Mesenchymal stem cell (in vitro differentiated cells and primary cell): ENCODE measurements at regions not wholly inside any gene's neighbourhood (a gene's known extent, or its start where the extent isn't known, plus 50 kb on each side); places are given as distances from the start of the nearest gene placed in this dataset.

Source experiments
- DNase-seq: peaks from one replicate; pipeline ENCODE4 v3.0.0-alpha.2; 2013
- H2AFZ ChIP-seq: one replicate; pipeline ENCODE4 v1.6.1; 2013; ENCODE audit warnings: low read depth, mild to moderate bottlenecking, control low read depth, inconsistent platforms, low read length, moderate library complexity
- H2AK5ac ChIP-seq: 2 replicates; pipeline ENCODE4 v1.6.1; 2013; ENCODE audit warnings: low read length, moderate library complexity, mild to moderate bottlenecking, inconsistent platforms; ENCODE audit not compliant: severe bottlenecking
- H2BK120ac ChIP-seq: one replicate; pipeline ENCODE4 v1.6.1; 2013; ENCODE audit warnings: low read depth, mild to moderate bottlenecking, inconsistent platforms, low read length, moderate library complexity
- H2BK12ac ChIP-seq, 2 experiments: one replicate each; pipeline ENCODE4 v1.6.1; 2013; ENCODE audit warnings: inconsistent platforms in 2 of 2, low read length in 2 of 2, mild to moderate bottlenecking in 2 of 2, moderate library complexity in 2 of 2, control low read depth in 1 of 2
- H2BK15ac ChIP-seq: one replicate; pipeline ENCODE4 v1.6.1; 2013; ENCODE audit warnings: mild to moderate bottlenecking, low read depth, inconsistent platforms; ENCODE audit not compliant: poor library complexity, severe bottlenecking
- H2BK5ac ChIP-seq: 2 replicates; pipeline ENCODE4 v1.6.1; 2013; ENCODE audit warnings: low read depth, mild to moderate bottlenecking, low read length, control low read depth, inconsistent platforms; ENCODE audit not compliant: poor library complexity, severe bottlenecking
- H3K14ac ChIP-seq, 2 experiments: one replicate each; pipeline ENCODE4 v1.6.1; 2013; ENCODE audit warnings: inconsistent platforms in 2 of 2, low read length in 2 of 2, control low read depth in 1 of 2, mild to moderate bottlenecking in 1 of 2, moderate library complexity in 1 of 2
- H3K18ac ChIP-seq, 2 experiments: one replicate each; pipeline ENCODE4 v1.6.1; 2013; ENCODE audit warnings: inconsistent platforms in 2 of 2, low read length in 2 of 2, control low read depth in 1 of 2, low read depth in 1 of 2, mild to moderate bottlenecking in 1 of 2
- H3K23ac ChIP-seq, 2 experiments: one replicate each; pipeline ENCODE4 v1.6.1; 2013; ENCODE audit warnings: inconsistent platforms in 2 of 2, low read length in 2 of 2, mild to moderate bottlenecking in 2 of 2, moderate library complexity in 2 of 2, control low read depth in 1 of 2
- H3K27ac ChIP-seq: 2 replicates; pipeline ENCODE4 v1.5.1; 2013; ENCODE audit warnings: mild to moderate bottlenecking, moderate library complexity, low read length, control low read depth, inconsistent platforms; ENCODE audit not compliant: poor library complexity, severe bottlenecking
- H3K27me3 ChIP-seq, 2 experiments: 2 replicates each; pipeline versions ENCODE4 v1.6.1 to v1.7.0; 2013; ENCODE audit warnings: low read length in 2 of 2, mild to moderate bottlenecking in 2 of 2, moderate library complexity in 2 of 2, control low read depth in 1 of 2, inconsistent platforms in 1 of 2; ENCODE audit not compliant: control insufficient read depth in 1 of 2, insufficient read depth in 1 of 2
- H3K36me3 ChIP-seq, 2 experiments: 2 replicates each; pipeline versions ENCODE4 v1.6.1 to v1.7.0; 2013; ENCODE audit warnings: low read length in 2 of 2, control low read depth in 1 of 2, inconsistent platforms in 1 of 2, low read depth in 1 of 2, mild to moderate bottlenecking in 1 of 2; ENCODE audit not compliant: insufficient read depth in 2 of 2, control insufficient read depth in 1 of 2
- H3K4ac ChIP-seq, 2 experiments: one replicate each; pipeline ENCODE4 v1.6.1; 2013; ENCODE audit warnings: inconsistent platforms in 2 of 2, low read length in 2 of 2, mild to moderate bottlenecking in 2 of 2, moderate library complexity in 2 of 2, control low read depth in 1 of 2, low read depth in 1 of 2
- H3K4me1 ChIP-seq: 2 replicates; pipeline ENCODE4 v1.6.1; 2013; ENCODE audit warnings: low read depth, low read length, control low read depth; ENCODE audit not compliant: control insufficient read depth, insufficient read depth
- H3K4me2 ChIP-seq: 2 replicates; pipeline ENCODE4 v1.6.1; 2013; ENCODE audit warnings: low read length, mild to moderate bottlenecking, inconsistent platforms; ENCODE audit not compliant: poor library complexity, severe bottlenecking
- H3K4me3 ChIP-seq, 2 experiments: 2 replicates each; pipeline versions ENCODE4 v1.5.1 to v1.7.0; 2013; ENCODE audit warnings: low read length in 2 of 2, mild to moderate bottlenecking in 2 of 2, control low read depth in 1 of 2, low read depth in 1 of 2; ENCODE audit not compliant: insufficient read depth in 1 of 2
- H3K79me1 ChIP-seq: replicated peaks from 2 replicates; pipeline ENCODE4 v1.6.1; 2013; ENCODE audit warnings: mild to moderate bottlenecking, control low read depth, low read length, inconsistent platforms; ENCODE audit not compliant: poor library complexity, severe bottlenecking
- H3K9ac ChIP-seq: 2 replicates; pipeline ENCODE4 v1.7.0; 2013; ENCODE audit warnings: mild to moderate bottlenecking, low read length, moderate library complexity
- H3K9me3 ChIP-seq: 2 replicates; pipeline ENCODE4 v1.7.0; 2013; ENCODE audit warnings: mild to moderate bottlenecking, low read length; ENCODE audit not compliant: control insufficient read depth
- H4K8ac ChIP-seq: one replicate; pipeline ENCODE4 v1.6.1; 2013; ENCODE audit warnings: inconsistent platforms, mild to moderate bottlenecking, low read length, moderate library complexity
- H4K91ac ChIP-seq: one replicate; pipeline ENCODE4 v1.6.1; 2013; ENCODE audit warnings: mild to moderate bottlenecking, low read length, inconsistent platforms
- WGBS: methylation state at CpG from one replicate; pipeline ENCODE4 v1.1.7; 2013; ENCODE audit warnings: mixed read lengths; 5-methylcytosine and 5-hydroxymethylcytosine counted together

DNA sequence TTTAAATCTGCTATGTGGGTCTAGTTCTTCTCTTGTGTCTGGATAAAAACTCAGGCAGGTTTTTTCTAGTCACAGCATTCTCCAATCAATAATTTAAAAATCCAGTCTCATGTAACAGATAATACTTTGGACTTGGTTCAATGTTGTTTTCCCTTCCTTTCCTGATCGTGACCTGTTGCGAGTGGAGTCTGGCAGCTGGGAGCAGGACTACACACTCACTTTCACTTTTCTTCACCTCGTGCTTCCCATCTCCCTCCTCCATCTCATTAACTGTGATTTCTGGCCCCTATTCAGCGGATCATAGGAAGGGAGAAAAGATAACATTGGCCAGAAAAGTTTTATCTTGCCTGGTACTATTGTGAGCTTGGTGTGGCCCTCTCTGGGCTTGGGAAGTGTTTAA, 96.6 kb upstream of the GATB start:
- Histone ChIP-seq H2BK15ac (peak overlapping the region; percentile 3), H3K9me3 (peaks cover 5% of the 10 kb centered on the region), H3K4me2 (no peak overlapping the region), H2BK12ac (no peak overlapping the region), H4K8ac (no peak overlapping the region), H2BK120ac (no peak overlapping the region), H3K79me1 (no peaks in the 10 kb centered on the region), H3K4me3 (no peak overlapping the region), H2AK5ac (no peak overlapping the region), H3K27ac (no peak overlapping the region), H4K91ac (no peak overlapping the region), H3K36me3 (no peaks in the 10 kb centered on the region), H3K4me1 (no peaks in the 10 kb centered on the region), H3K14ac (no peak overlapping the region), H2BK5ac (no peak overlapping the region), H3K23ac (no peak overlapping the region), H3K18ac (no peak overlapping the region), H2AFZ (no peak overlapping the region), H3K9ac (peak overlapping the region; percentile 18), H3K4ac (no peak overlapping the region), H3K27me3 (peaks cover 6 to 36% of the 10 kb centered on the region in 2 experiments)
- no peak for DNase-seq
- 86% methylated on average over 2 of the region's 4 CpGs for WGBS

DNA sequence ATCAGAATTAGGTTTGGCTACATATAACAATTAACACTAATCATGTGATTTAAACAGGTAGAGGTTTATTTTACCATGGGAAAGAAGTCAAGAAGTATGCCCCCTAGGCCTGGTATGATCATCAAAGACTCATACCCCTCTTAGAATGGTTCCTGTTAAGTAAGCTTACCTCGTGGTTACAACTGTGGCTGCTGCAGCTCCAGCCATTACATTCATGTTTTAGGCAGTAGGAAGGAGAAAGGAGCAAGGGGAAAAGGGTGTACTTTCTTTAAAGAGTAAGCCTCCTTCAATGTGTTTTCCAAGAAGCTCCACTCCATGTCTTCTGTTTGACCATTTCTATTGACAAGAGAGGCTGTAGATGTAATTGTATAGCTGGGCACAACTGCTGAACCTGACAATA, 94.9 kb upstream of the GATB start:
- Histone ChIP-seq H2AK5ac (no peak overlapping the region), H4K8ac (no peak overlapping the region), H3K4ac (no peak overlapping the region), H3K4me1 (peaks cover 5% of the 10 kb centered on the region), H2BK5ac (no peak overlapping the region), H3K9me3 (peaks cover 5% of the 10 kb centered on the region), H3K27me3 (peaks cover 0 to 27% of the 10 kb centered on the region in 2 experiments), H3K36me3 (no peaks in the 10 kb centered on the region), H3K4me3 (no peak overlapping the region), H2AFZ (no peak overlapping the region), H3K14ac (no peak overlapping the region), H3K79me1 (no peaks in the 10 kb centered on the region), H4K91ac (no peak overlapping the region), H2BK12ac (no peak overlapping the region), H3K9ac (no peak overlapping the region), H2BK120ac (no peak overlapping the region), H2BK15ac (no peak overlapping the region), H3K18ac (no peak overlapping the region), H3K27ac (no peak overlapping the region), H3K4me2 (no peak overlapping the region), H3K23ac (no peak overlapping the region)
- no peak for DNase-seq
- WGBS, result no CpG with 5 or more reads among the region's 1 CpG

GRCh38 chr4:151854731-151855130, 93.9 kb upstream of the GATB start:
- Histone ChIP-seq H3K4me3 (no peak overlapping the region), H3K36me3 (no peaks in the 10 kb centered on the region), H3K14ac (no peak overlapping the region), H3K27me3 (peaks cover 0 to 23% of the 10 kb centered on the region in 2 experiments), H4K8ac (no peak overlapping the region), H3K4me1 (peaks cover 5% of the 10 kb centered on the region), H3K4ac (no peak overlapping the region), H2BK12ac (no peak overlapping the region), H2BK5ac (no peak overlapping the region), H2AFZ (no peak overlapping the region), H3K9me3 (peaks cover 5% of the 10 kb centered on the region), H3K79me1 (no peaks in the 10 kb centered on the region), H2BK120ac (no peak overlapping the region), H3K27ac (no peak overlapping the region), H3K4me2 (no peak overlapping the region), H4K91ac (no peak overlapping the region), H2BK15ac (no peak overlapping the region), H3K9ac (no peak overlapping the region), H2AK5ac (no peak overlapping the region), H3K23ac (no peak overlapping the region), H3K18ac (no peak overlapping the region)
- peak; percentile 85 for DNase-seq
- 61% methylated on average over 1 of the region's 1 CpG for WGBS

- Histone ChIP-seq H3K27ac (no peak overlapping the region), H3K27me3 (peaks cover 0 to 18% of the 10 kb centered on the region in 2 experiments), H3K23ac (no peak overlapping the region), H3K4ac (no peak overlapping the region), H3K4me3 (no peak overlapping the region), H4K8ac (no peak overlapping the region), H3K36me3 (no peaks in the 10 kb centered on the region), H3K9me3 (peaks cover 5% of the 10 kb centered on the region), H2BK12ac (no peak overlapping the region), H2BK120ac (no peak overlapping the region), H3K9ac (no peak overlapping the region), H3K4me2 (no peak overlapping the region), H2AFZ (no peak overlapping the region), H3K4me1 (peaks cover 5% of the 10 kb centered on the region), H2AK5ac (no peak overlapping the region), H3K18ac (no peak overlapping the region), H2BK5ac (no peak overlapping the region), H2BK15ac (no peak overlapping the region), H4K91ac (no peak overlapping the region), H3K79me1 (no peaks in the 10 kb centered on the region), H3K14ac (no peak overlapping the region)
- 65% methylated on average over 2 of the region's 4 CpGs for WGBS
- no peak for DNase-seq
Observed at GRCh38 chr4:151853034-151853433, 92.2 kb upstream of the GATB start.
